ENCODE measurements at regions not wholly inside any gene's neighbourhood (a gene's known extent, or its start where the extent isn't known, plus 50 kb on each side); places are given as distances from the start of the nearest gene placed in this dataset.

GRCh38 chr12:72094490-72094889 lies 155.8 kb downstream of the TPH2 start:
- Histone ChIP-seq H3K27ac (ENCODE audit: low read length) (no peak overlapping the region), H3K36me3 (ENCODE audit: insufficient read depth, low read length) (no peaks in the 10 kb centered on the region), H3K4me3 (ENCODE audit: low read length) (no peak overlapping the region), H3K4me2 (ENCODE audit: low read length) (no peak overlapping the region), H3F3A (ENCODE audit: insufficient read depth, low read length, poor library complexity, severe bottlenecking) (no peaks in the 10 kb centered on the region), H3K27me3 (ENCODE audit: insufficient read depth, low read depth, low read length) (no peaks in the 10 kb centered on the region), H3K79me2 (replicated peaks; ENCODE audit: insufficient read depth, low read length) (no peaks in the 10 kb centered on the region), H3K9me3 (ENCODE audit: low read length) (no peaks in the 10 kb centered on the region), H3K9ac (ENCODE audit: low read length) (no peak overlapping the region), H2AFZ (ENCODE audit: low read depth, low read length) (no peak overlapping the region), H4K20me1 (ENCODE audit: insufficient read depth) (no peaks in the 10 kb centered on the region), H3K9me2 (ENCODE audit: insufficient read depth, low read length) (no peaks in the 10 kb centered on the region)
- no peak for TF ChIP-seq CTCF (IDR thresholded peaks at IDR 0.05; ENCODE audit: poor library complexity, severe bottlenecking)
- no peak for TF ChIP-seq REST (IDR thresholded peaks at IDR 0.05; ENCODE audit: borderline replicate concordance)
- no peak for TF ChIP-seq SMC3 (conservative IDR thresholded peaks at IDR 0.05; ENCODE audit: poor library complexity)
- no peak for TF ChIP-seq MXI1 (conservative IDR thresholded peaks at IDR 0.05; ENCODE audit: poor library complexity, severe bottlenecking)
- TF ChIP-seq POLR2AphosphoS5 (IDR thresholded peaks at IDR 0.05) = no peak
- no peak for TF ChIP-seq RAD21 (conservative IDR thresholded peaks at IDR 0.05)
- no peak for TF ChIP-seq EP300 (conservative IDR thresholded peaks at IDR 0.05; ENCODE audit: poor library complexity, severe bottlenecking)
- TF ChIP-seq EZH2 (IDR thresholded peaks at IDR 0.05; ENCODE audit: borderline replicate concordance, insufficient read depth, low read length, poor library complexity, severe bottlenecking) = no peak
- no peak for TF ChIP-seq TAF1 (IDR thresholded peaks at IDR 0.05; ENCODE audit: low read depth)

GRCh38 chr12:72095025-72095424 lies 156.4 kb downstream of the TPH2 start:
- Histone ChIP-seq H2AFZ (ENCODE audit: low read depth, low read length) (no peak overlapping the region), H3K9ac (ENCODE audit: low read length) (no peak overlapping the region), H3K79me2 (replicated peaks; ENCODE audit: insufficient read depth, low read length) (no peaks in the 10 kb centered on the region), H3K9me2 (ENCODE audit: insufficient read depth, low read length) (no peaks in the 10 kb centered on the region), H3K36me3 (ENCODE audit: insufficient read depth, low read length) (no peaks in the 10 kb centered on the region), H3K4me2 (ENCODE audit: low read length) (no peak overlapping the region), H3K27ac (ENCODE audit: low read length) (no peak overlapping the region), H4K20me1 (ENCODE audit: insufficient read depth) (no peaks in the 10 kb centered on the region), H3K4me3 (ENCODE audit: low read length) (no peak overlapping the region), H3F3A (ENCODE audit: insufficient read depth, low read length, poor library complexity, severe bottlenecking) (no peaks in the 10 kb centered on the region), H3K9me3 (ENCODE audit: low read length) (no peaks in the 10 kb centered on the region), H3K27me3 (ENCODE audit: insufficient read depth, low read depth, low read length) (no peaks in the 10 kb centered on the region)
- TF ChIP-seq REST (IDR thresholded peaks at IDR 0.05; ENCODE audit: borderline replicate concordance) (no peak), MXI1 (conservative IDR thresholded peaks at IDR 0.05; ENCODE audit: poor library complexity, severe bottlenecking) (no peak), SMC3 (conservative IDR thresholded peaks at IDR 0.05; ENCODE audit: poor library complexity) (no peak), EP300 (conservative IDR thresholded peaks at IDR 0.05; ENCODE audit: poor library complexity, severe bottlenecking) (no peak), TAF1 (IDR thresholded peaks at IDR 0.05; ENCODE audit: low read depth) (no peak), POLR2AphosphoS5 (IDR thresholded peaks at IDR 0.05) (no peak), RAD21 (conservative IDR thresholded peaks at IDR 0.05) (no peak), EZH2 (IDR thresholded peaks at IDR 0.05; ENCODE audit: borderline replicate concordance, insufficient read depth, low read length, poor library complexity, severe bottlenecking) (no peak), CTCF (IDR thresholded peaks at IDR 0.05; ENCODE audit: poor library complexity, severe bottlenecking) (no peak)

All from neural cell (in vitro differentiated cells).